NCI-H2196 treated with DMSO at 0.1 percent for 48 hours (cell line): ENCODE measurements at regions not wholly inside any gene's neighbourhood (a gene's known extent, or its start where the extent isn't known, plus 50 kb on each side); places are given as distances from the start of the nearest gene placed in this dataset.
"Not testable (repeated sequence)": the region's sequence is repeated elsewhere in the genome, so short reads cannot be mapped to it uniquely, and the experiment has no call there.

ENCODE experiments used
- DNase-seq: peaks from one replicate; lab custom pipeline; 2025; ENCODE audit not compliant: unreplicated experiment; lab: John Stamatoyannopoulos, UW

GRCh38 chr3:28575746-28576613, 227.4 kb upstream of the AZI2 start:
- DNase-seq, result no peak

- no peak for DNase-seq
Measured at GRCh38 chr3:28576614-28577200, 228.1 kb upstream of the AZI2 start.

GRCh38 chr3:28577941-28578500, 229.4 kb upstream of the AZI2 start:
- DNase-seq, result no peak

GRCh38 chr3:28586325-28586724, 237.7 kb upstream of the AZI2 start:
- DNase-seq, result no peak

- DNase-seq, result no peak
Measured at GRCh38 chr3:28587723-28588122, 239.1 kb upstream of the AZI2 start.

- DNase-seq, result no peak
Measured at GRCh38 chr3:28590216-28590615, 241.6 kb upstream of the AZI2 start.

GRCh38 chr3:28590860-28591259, 242.2 kb upstream of the AZI2 start:
- no peak for DNase-seq

GRCh38 chr3:28595372-28595771, 246.7 kb upstream of the AZI2 start:
- no peak for DNase-seq

- no peak for DNase-seq
Measured at GRCh38 chr3:28597452-28597851, 248.8 kb upstream of the AZI2 start.

GRCh38 chr3:28598165-28598564, 249.5 kb upstream of the AZI2 start:
- no peak for DNase-seq

GRCh38 chr3:28601291-28601690, 252.7 kb upstream of the AZI2 start:
- DNase-seq, result no peak

- no peak for DNase-seq
Measured at GRCh38 chr3:28606283-28606682, 257.7 kb upstream of the AZI2 start.

- no peak for DNase-seq
Measured at GRCh38 chr3:28612232-28612631, 263.6 kb upstream of the AZI2 start.

GRCh38 chr3:28613511-28614106, 265.0 kb upstream of the AZI2 start:
- no peak for DNase-seq

- no peak for DNase-seq
Measured at GRCh38 chr3:28615071-28615470, 266.4 kb upstream of the AZI2 start.

- no peak for DNase-seq
Measured at GRCh38 chr3:28615971-28616370, 267.3 kb upstream of the AZI2 start.

GRCh38 chr3:28617821-28618220, 269.2 kb upstream of the AZI2 start:
- no peak for DNase-seq

- DNase-seq, result no peak
Measured at GRCh38 chr3:28623106-28623505, 274.5 kb upstream of the AZI2 start.

- no peak for DNase-seq
Measured at GRCh38 chr3:28624084-28624483, 275.5 kb upstream of the AZI2 start.

- DNase-seq, result not testable (repeated sequence)
Measured at GRCh38 chr3:28627843-28628242, 279.2 kb upstream of the AZI2 start.

GRCh38 chr3:28634019-28634418, 285.4 kb upstream of the AZI2 start:
- DNase-seq, result no peak

GRCh38 chr3:28637742-28638141, 289.1 kb upstream of the AZI2 start:
- DNase-seq, result no peak
